NB4 (cell line): ENCODE measurements at regions not wholly inside any gene's neighbourhood (a gene's known extent, or its start where the extent isn't known, plus 50 kb on each side); places are given as distances from the start of the nearest gene placed in this dataset.
"Not testable (repeated sequence)": the region's sequence is repeated elsewhere in the genome, so short reads cannot be mapped to it uniquely, and the experiment has no call there.

ENCODE experiments used
- MYC ChIP-seq: IDR thresholded peaks from 2 replicates; pipeline ENCODE4 v1.6.1; 2011; ENCODE audit warnings: low read depth, low read length
- POLR2A ChIP-seq: IDR thresholded peaks from 2 replicates; pipeline ENCODE4 v1.6.1; 2011; ENCODE audit warnings: mild to moderate bottlenecking; ENCODE audit not compliant: insufficient read length; ENCODE audit errors: extremely low read depth
- TF ChIP-seq, protein P1 (sequence below): IDR thresholded peaks from one replicate; pipeline ENCODE4 v1.5.1; 2012; ENCODE audit warnings: low read depth, low read length
- TF ChIP-seq, protein P2 (sequence below): IDR thresholded peaks from 2 replicates; pipeline ENCODE4 v1.6.1; 2011; ENCODE audit warnings: low read depth, low read length

DNA sequence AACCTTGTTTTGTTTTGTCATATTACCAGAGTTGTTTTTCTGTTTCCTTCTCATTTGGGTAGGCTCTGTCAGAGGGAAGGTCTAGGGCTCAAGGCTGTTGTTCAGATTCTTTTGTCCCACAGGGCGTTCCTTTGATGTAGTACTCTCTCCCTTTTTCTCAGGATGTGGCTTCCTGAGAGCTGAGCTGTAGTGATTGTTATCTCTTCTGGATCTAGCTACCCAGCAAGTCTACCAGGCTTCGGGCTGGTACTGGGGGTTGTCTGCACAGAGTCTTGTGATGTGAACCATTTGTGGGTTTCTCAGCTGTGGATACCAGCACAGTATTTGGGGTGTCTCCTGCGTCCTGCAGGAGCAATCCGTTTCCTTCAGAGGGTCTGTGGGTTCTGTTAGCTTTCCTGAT lies 74.2 kb upstream of the GNG12 start:
- TF ChIP-seq, protein P1, sequence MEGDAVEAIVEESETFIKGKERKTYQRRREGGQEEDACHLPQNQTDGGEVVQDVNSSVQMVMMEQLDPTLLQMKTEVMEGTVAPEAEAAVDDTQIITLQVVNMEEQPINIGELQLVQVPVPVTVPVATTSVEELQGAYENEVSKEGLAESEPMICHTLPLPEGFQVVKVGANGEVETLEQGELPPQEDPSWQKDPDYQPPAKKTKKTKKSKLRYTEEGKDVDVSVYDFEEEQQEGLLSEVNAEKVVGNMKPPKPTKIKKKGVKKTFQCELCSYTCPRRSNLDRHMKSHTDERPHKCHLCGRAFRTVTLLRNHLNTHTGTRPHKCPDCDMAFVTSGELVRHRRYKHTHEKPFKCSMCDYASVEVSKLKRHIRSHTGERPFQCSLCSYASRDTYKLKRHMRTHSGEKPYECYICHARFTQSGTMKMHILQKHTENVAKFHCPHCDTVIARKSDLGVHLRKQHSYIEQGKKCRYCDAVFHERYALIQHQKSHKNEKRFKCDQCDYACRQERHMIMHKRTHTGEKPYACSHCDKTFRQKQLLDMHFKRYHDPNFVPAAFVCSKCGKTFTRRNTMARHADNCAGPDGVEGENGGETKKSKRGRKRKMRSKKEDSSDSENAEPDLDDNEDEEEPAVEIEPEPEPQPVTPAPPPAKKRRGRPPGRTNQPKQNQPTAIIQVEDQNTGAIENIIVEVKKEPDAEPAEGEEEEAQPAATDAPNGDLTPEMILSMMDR = not testable (repeated sequence)
- TF ChIP-seq POLR2A, MYC: not testable (repeated sequence)
- TF ChIP-seq, protein P2, sequence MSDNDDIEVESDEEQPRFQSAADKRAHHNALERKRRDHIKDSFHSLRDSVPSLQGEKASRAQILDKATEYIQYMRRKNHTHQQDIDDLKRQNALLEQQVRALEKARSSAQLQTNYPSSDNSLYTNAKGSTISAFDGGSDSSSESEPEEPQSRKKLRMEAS = not testable (repeated sequence)
